GM12878 (cell line): ENCODE measurements at regions not wholly inside any gene's neighbourhood (a gene's known extent, or its start where the extent isn't known, plus 50 kb on each side); places are given as distances from the start of the nearest gene placed in this dataset.

Experiments
- ATAC-seq: fragments of 200-7000 bp; cut with Tn5 transposase; 3 replicates; pipeline ENCODE4 v1.9.1; 2020; ENCODE audit warnings: mild to moderate bottlenecking, moderate library complexity
- BruUV-seq: library from RNA; stranded (reverse); fragments of 400-500 nt; replicated peaks from 2 replicates; lab custom pipeline; 2021; lab: Mats Ljungman, UMichigan
- CTCF ChIA-PET: fragments of 300-600 bp; sonication (Branson Sonifier 250); formaldehyde crosslinking; extraction: SDS; loops from one replicate; lab custom pipeline; 2021; ENCODE audit warnings: inconsistent platforms; lab: Yijun Ruan, JAX
- POLR2A ChIA-PET: fragments of 350-600 bp; formaldehyde crosslinking; extraction: SDS; loops from one replicate; lab custom pipeline; 2021; ENCODE audit warnings: inconsistent platforms; lab: Charles Lee
- RAD21 ChIA-PET: fragments of 300-600 bp; sonication (Branson Sonifier 250); formaldehyde crosslinking; loops from one replicate; lab custom pipeline; 2023; ENCODE audit warnings: antibody characterized with exemption; ENCODE audit not compliant: unreplicated experiment; lab: Charles Lee
- SMC1A ChIA-PET: fragments of 300-600 bp; sonication (Branson Sonifier 250); formaldehyde crosslinking; loops from one replicate; lab custom pipeline; 2023; ENCODE audit not compliant: unreplicated experiment, uncharacterized antibody; lab: Charles Lee
- DNase-seq: peaks from one replicate; pipeline ENCODE4 v3.0.0-alpha.2; 2011; ENCODE audit warnings: low read depth, low spot score
- FAIRE-seq: peaks from 3 replicates; lab custom pipeline; 2011; peaks lifted over from hg19 to GRCh38; lab: Jason Lieb, UNC
- H2AFZ ChIP-seq: 2 replicates; pipeline ENCODE4 v1.6.0; 2011; ENCODE audit warnings: low read depth, low read length, control low read depth; ENCODE audit not compliant: control insufficient read depth
- H3K27ac ChIP-seq: 2 replicates; pipeline ENCODE4 v1.5.1; 2011; ENCODE audit warnings: control low read depth; ENCODE audit not compliant: control insufficient read depth, insufficient read depth
- H3K27me3 ChIP-seq, 2 experiments: replicated peaks in 1 of 2; 2 replicates each; pipeline versions ENCODE4 v1.6.0 to v1.6.1; 2011; ENCODE audit warnings: low read length in 1 of 2; ENCODE audit not compliant: control insufficient read depth in 2 of 2, insufficient read depth in 2 of 2
- H3K36me3 ChIP-seq, 2 experiments: 2 replicates each; pipeline ENCODE4 v1.5.1; 2011; ENCODE audit warnings: low read length in 1 of 2; ENCODE audit not compliant: control insufficient read depth in 2 of 2, insufficient read depth in 2 of 2
- H3K4me1 ChIP-seq: 2 replicates; pipeline ENCODE4 v1.6.1; 2011; ENCODE audit warnings: mild to moderate bottlenecking, low read length, moderate library complexity, mixed read lengths; ENCODE audit not compliant: control insufficient read depth, insufficient read depth
- H3K4me2 ChIP-seq: 2 replicates; pipeline ENCODE4 v1.6.0; 2011; ENCODE audit warnings: control low read depth; ENCODE audit not compliant: control insufficient read depth, insufficient read depth
- H3K4me3 ChIP-seq: fragments of 200-600 bp; sonication (generic); 2 replicates; pipeline ENCODE4 v1.5.1; 2016
- H3K79me2 ChIP-seq: 2 replicates; pipeline ENCODE4 v1.6.0; 2011; ENCODE audit warnings: low read length; ENCODE audit not compliant: control insufficient read depth, insufficient read depth
- H3K9ac ChIP-seq: 2 replicates; pipeline ENCODE4 v1.8.0; 2011; ENCODE audit warnings: low read length, control low read depth, mixed read lengths; ENCODE audit not compliant: control insufficient read depth, insufficient read depth
- H3K9me3 ChIP-seq: replicated peaks from 3 replicates; pipeline ENCODE4 v1.5.1; 2011; ENCODE audit warnings: mild to moderate bottlenecking, low read length; ENCODE audit not compliant: control insufficient read depth, insufficient read depth
- H4K20me1 ChIP-seq: 2 replicates; pipeline ENCODE4 v1.6.0; 2011; ENCODE audit not compliant: control insufficient read depth, insufficient read depth
- ATF7 ChIP-seq: fragments of 450-650 bp; IDR thresholded peaks from 2 replicates; pipeline ENCODE4 v1.6.1; 2016; ENCODE audit warnings: low read depth, mild to moderate bottlenecking
- IKZF1 ChIP-seq: fragments of 450-650 bp; conservative IDR thresholded peaks from 2 replicates; pipeline ENCODE4 v1.6.1; 2017; ENCODE audit warnings: antibody characterized with exemption, mild to moderate bottlenecking
- NR2F1 ChIP-seq: fragments of 450-650 bp; conservative IDR thresholded peaks from 2 replicates; pipeline ENCODE4 v1.6.1; 2017; ENCODE audit warnings: mild to moderate bottlenecking
- POU2F2 ChIP-seq: IDR thresholded peaks from 3 replicates; pipeline ENCODE4 v1.6.1; 2011; ENCODE audit warnings: low read depth, mild to moderate bottlenecking, low read length, borderline replicate concordance
- WGBS: methylation state at CpG from one replicate; pipeline ENCODE4 v1.1.6; 2016; ENCODE audit warnings: low lambda C conversion rate; ENCODE audit not compliant: insufficient replicate concordance, insufficient coverage; ENCODE audit errors: missing lambda C conversion rate; 5-methylcytosine and 5-hydroxymethylcytosine counted together
- in situ Hi-C: fragments of 300-500 bp; cut with MboI; formaldehyde crosslinking; loops from 9 replicates; pipeline ENCODE4 v1.14.3; 2018; ENCODE audit warnings: mixed read lengths
- intact Hi-C: fragments of 100-400 bp; cut with micrococcal nuclease; formaldehyde crosslinking; loops from one replicate; pipeline ENCODE4 v1.14.2; 2022; ENCODE audit not compliant: unreplicated experiment
- TF ChIP-seq, protein P1 (sequence below): fragments of 150-350 bp; IDR thresholded peaks from 2 replicates; pipeline ENCODE4 v1.6.1; 2016; ENCODE audit warnings: low read depth, low read length

DNA sequence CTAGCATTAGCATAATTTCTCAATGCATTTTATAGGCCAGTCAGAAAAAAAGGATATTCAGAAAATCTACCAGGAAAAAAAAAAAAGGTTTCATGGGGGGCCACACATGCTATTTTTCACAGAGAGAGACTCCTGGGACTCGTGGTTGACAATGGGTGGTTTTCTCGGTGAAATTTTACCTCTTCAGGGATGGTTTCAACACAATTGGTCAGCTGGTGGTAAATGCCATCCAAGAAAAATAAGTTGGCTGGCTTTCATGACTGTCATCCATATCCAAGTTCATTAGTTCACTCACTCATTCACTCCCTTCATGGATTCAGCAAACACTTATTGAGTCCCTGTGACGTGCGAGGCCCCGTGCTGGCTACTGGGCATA lies 217.3 kb downstream of the SHQ1 start:
- no peak overlapping the region for H3K9ac ChIP-seq
- RAD21 ChIA-PET, result no interaction called here
- no TSS peak for BruUV-seq
- H3K4me3 ChIP-seq, result no peak overlapping the region
- peaks cover 41% of the 10 kb centered on the region for H3K4me1 ChIP-seq
- H4K20me1 ChIP-seq, result no peaks in the 10 kb centered on the region
- SMC1A ChIA-PET, result interaction anchor here (1.7 kb wide), 1 partner anchor 135 kb away, joined by 3 read pairs; no protein-coding TSS in a partner anchor
- in situ Hi-C loops, result no loop called here
- no peaks in the 10 kb centered on the region for H3K79me2 ChIP-seq
- intact Hi-C loops, result loop anchor here (5.0 kb wide), 2 partner anchors 184 to 204 kb away; partner anchors contain the start of gene RYBP
- 76% methylated on average over 5 of the region's 5 CpGs for WGBS
- no peak overlapping the region for H2AFZ ChIP-seq
- TF ChIP-seq ATF7, result no peak
- no peak for TF ChIP-seq POU2F2
- 0 out of 2 replicates have a peak, but pooled peaks have one; percentile 4 for TF ChIP-seq IKZF1
- TF ChIP-seq, protein P1, sequence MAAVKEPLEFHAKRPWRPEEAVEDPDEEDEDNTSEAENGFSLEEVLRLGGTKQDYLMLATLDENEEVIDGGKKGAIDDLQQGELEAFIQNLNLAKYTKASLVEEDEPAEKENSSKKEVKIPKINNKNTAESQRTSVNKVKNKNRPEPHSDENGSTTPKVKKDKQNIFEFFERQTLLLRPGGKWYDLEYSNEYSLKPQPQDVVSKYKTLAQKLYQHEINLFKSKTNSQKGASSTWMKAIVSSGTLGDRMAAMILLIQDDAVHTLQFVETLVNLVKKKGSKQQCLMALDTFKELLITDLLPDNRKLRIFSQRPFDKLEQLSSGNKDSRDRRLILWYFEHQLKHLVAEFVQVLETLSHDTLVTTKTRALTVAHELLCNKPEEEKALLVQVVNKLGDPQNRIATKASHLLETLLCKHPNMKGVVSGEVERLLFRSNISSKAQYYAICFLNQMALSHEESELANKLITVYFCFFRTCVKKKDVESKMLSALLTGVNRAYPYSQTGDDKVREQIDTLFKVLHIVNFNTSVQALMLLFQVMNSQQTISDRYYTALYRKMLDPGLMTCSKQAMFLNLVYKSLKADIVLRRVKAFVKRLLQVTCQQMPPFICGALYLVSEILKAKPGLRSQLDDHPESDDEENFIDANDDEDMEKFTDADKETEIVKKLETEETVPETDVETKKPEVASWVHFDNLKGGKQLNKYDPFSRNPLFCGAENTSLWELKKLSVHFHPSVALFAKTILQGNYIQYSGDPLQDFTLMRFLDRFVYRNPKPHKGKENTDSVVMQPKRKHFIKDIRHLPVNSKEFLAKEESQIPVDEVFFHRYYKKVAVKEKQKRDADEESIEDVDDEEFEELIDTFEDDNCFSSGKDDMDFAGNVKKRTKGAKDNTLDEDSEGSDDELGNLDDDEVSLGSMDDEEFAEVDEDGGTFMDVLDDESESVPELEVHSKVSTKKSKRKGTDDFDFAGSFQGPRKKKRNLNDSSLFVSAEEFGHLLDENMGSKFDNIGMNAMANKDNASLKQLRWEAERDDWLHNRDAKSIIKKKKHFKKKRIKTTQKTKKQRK, result no peak
- no peak for TF ChIP-seq NR2F1
- POLR2A ChIA-PET, result no interaction called here
- no peak overlapping the region for H3K4me2 ChIP-seq
- no peaks in the 10 kb centered on the region for H3K27me3 ChIP-seq
- ATAC-seq (no peak), FAIRE-seq (no peak), DNase-seq (no peak)
- H3K9me3 ChIP-seq, result peaks cover 3% of the 10 kb centered on the region; the same call in 1 of the 3 replicates
- CTCF ChIA-PET, result no interaction called here
- H3K27ac ChIP-seq, result no peak overlapping the region
- H3K36me3 ChIP-seq, result no peaks in the 10 kb centered on the region
